ENCODE measurements at regions not wholly inside any gene's neighbourhood (a gene's known extent, or its start where the extent isn't known, plus 50 kb on each side); places are given as distances from the start of the nearest gene placed in this dataset.

DNA sequence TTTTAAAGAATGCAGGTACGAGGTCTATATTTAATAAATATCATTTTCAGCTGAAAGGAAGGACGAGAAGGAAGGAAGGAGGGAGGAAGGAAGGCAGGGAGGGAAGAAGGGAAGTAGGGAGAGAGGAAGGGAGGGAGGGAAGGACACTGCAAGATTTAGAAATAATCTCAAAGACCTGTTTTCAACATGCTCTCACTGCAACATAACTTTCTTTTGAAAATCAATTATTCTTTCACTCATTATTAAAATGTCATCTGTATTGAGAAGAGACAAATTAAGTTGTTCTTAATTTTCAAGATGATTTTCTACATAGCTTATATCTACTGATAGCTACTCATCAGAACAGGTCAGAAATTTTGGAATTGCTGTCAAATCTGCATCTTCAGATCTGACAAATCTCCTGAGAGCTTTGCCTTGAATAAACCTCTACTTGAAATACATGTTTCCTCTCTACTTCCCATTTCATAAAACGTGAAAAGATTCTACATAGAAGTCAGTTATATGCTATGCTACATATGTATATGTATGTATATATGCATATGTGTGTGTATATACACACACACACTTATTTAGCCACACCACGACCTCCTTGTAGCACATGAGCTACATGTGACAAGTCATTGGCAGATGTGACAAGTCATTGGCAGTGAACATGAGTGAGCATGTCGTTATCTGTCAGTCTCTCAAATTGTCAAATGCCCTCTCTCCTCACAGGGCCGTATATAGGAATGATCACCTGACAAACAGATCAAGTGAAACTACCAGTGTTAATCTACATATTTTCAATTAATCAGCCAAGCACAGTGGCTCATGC is 241.6 kb downstream of the LY86 start:
- TF ChIP-seq, protein P1, sequence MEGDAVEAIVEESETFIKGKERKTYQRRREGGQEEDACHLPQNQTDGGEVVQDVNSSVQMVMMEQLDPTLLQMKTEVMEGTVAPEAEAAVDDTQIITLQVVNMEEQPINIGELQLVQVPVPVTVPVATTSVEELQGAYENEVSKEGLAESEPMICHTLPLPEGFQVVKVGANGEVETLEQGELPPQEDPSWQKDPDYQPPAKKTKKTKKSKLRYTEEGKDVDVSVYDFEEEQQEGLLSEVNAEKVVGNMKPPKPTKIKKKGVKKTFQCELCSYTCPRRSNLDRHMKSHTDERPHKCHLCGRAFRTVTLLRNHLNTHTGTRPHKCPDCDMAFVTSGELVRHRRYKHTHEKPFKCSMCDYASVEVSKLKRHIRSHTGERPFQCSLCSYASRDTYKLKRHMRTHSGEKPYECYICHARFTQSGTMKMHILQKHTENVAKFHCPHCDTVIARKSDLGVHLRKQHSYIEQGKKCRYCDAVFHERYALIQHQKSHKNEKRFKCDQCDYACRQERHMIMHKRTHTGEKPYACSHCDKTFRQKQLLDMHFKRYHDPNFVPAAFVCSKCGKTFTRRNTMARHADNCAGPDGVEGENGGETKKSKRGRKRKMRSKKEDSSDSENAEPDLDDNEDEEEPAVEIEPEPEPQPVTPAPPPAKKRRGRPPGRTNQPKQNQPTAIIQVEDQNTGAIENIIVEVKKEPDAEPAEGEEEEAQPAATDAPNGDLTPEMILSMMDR (IDR thresholded peaks at IDR 0.05): no peak
- no peak for TF ChIP-seq POLR2A (IDR thresholded peaks at IDR 0.05)
